SK-N-SH (cell line): ENCODE measurements at regions not wholly inside any gene's neighbourhood (a gene's known extent, or its start where the extent isn't known, plus 50 kb on each side); places are given as distances from the start of the nearest gene placed in this dataset.

Experiments
- CTCF ChIA-PET: fragments of 300-600, 350-600 bp; formaldehyde crosslinking; extraction: SDS; loops from one replicate; lab custom pipeline; 2021; lab: Yijun Ruan, JAX
- POLR2A ChIA-PET: fragments of 350-600 bp; sonication (Branson Sonifier 250); formaldehyde crosslinking; extraction: SDS; loops from one replicate; lab custom pipeline; 2020; ENCODE audit warnings: antibody characterized with exemption, inconsistent platforms; lab: Yijun Ruan, JAX
- DNase-seq: peaks from one replicate; pipeline ENCODE4 v3.0.0; 2012
- H2AFZ ChIP-seq: fragments of 200-600 bp; sonication (generic); 2 replicates; pipeline ENCODE4 v1.8.1; 2016; ENCODE audit warnings: antibody characterized with exemption, mild to moderate bottlenecking, low read depth
- H3F3A ChIP-seq: fragments of 200-600 bp; sonication (generic); replicated peaks from 2 replicates; pipeline ENCODE3; 2016; ENCODE audit warnings: antibody characterized with exemption, mild to moderate bottlenecking; ENCODE audit not compliant: insufficient read depth
- H3K27ac ChIP-seq, 2 experiments: fragments of 200-500 bp in 1 of 2; fragments of 200-600 bp in 1 of 2; sonication (Bioruptor generic) in 1 of 2; sonication (generic), shearing (Covaris generic) in 1 of 2; 2 replicates each; pipeline versions ENCODE4 v1.5.1 to v1.6.1; 2014 to 2016; ENCODE audit warnings: low read depth in 2 of 2, inconsistent platforms in 1 of 2, low read length in 1 of 2, mild to moderate bottlenecking in 1 of 2, mixed read lengths in 1 of 2
- H3K27me3 ChIP-seq: fragments of 200-600 bp; sonication (generic), shearing (Covaris generic); 2 replicates; pipeline ENCODE4 v1.6.1; 2016; ENCODE audit warnings: mixed run types; ENCODE audit not compliant: insufficient read depth
- H3K36me3 ChIP-seq, 2 experiments: fragments of 200-500 bp in 1 of 2; fragments of 200-600 bp in 1 of 2; sonication (Bioruptor generic) in 1 of 2; sonication (generic) in 1 of 2; replicated peaks in 1 of 2; 2 replicates each; pipeline versions ENCODE3 to v1.5.1; 2014 to 2016; ENCODE audit warnings: low read length in 1 of 2, mild to moderate bottlenecking in 1 of 2; ENCODE audit not compliant: insufficient read depth in 2 of 2, control insufficient read depth in 1 of 2
- H3K4me1 ChIP-seq, 2 experiments: fragments of 200-500 bp in 1 of 2; fragments of 200-600 bp in 1 of 2; sonication (Bioruptor generic) in 1 of 2; sonication (generic), shearing (Covaris generic) in 1 of 2; 2 replicates each; pipeline versions ENCODE4 v1.5.1 to v1.6.1; 2014 to 2016; ENCODE audit warnings: low read depth in 1 of 2, low read length in 1 of 2, mixed run types in 1 of 2; ENCODE audit not compliant: insufficient read depth in 2 of 2, control insufficient read depth in 1 of 2
- H3K4me2 ChIP-seq: fragments of 200-600 bp; sonication (generic), shearing (Covaris generic); 2 replicates; pipeline ENCODE4 v1.6.1; 2017; ENCODE audit warnings: mixed run types
- H3K4me3 ChIP-seq, 2 experiments: fragments of 200-500 bp in 1 of 2; fragments of 200-600 bp in 1 of 2; sonication (Bioruptor generic) in 1 of 2; sonication (generic), shearing (Covaris generic) in 1 of 2; 2 replicates each; pipeline versions ENCODE4 v1.5.1 to v1.8.1; 2014 to 2016; ENCODE audit warnings: low read depth in 2 of 2, inconsistent platforms in 1 of 2, low read length in 1 of 2, mild to moderate bottlenecking in 1 of 2, mixed read lengths in 1 of 2, moderate library complexity in 1 of 2
- H3K79me2 ChIP-seq: fragments of 200-600 bp; sonication (generic); 2 replicates; pipeline ENCODE4 v1.8.1; 2017; ENCODE audit warnings: mild to moderate bottlenecking; ENCODE audit not compliant: insufficient read depth
- H3K9ac ChIP-seq: fragments of 200-600 bp; sonication (generic); 2 replicates; pipeline ENCODE4 v1.6.1; 2017; ENCODE audit warnings: mixed run types
- H3K9me2 ChIP-seq: fragments of 200-600 bp; sonication (generic); 2 replicates; pipeline ENCODE4 v1.6.1; 2017; ENCODE audit warnings: mixed run types
- H3K9me3 ChIP-seq: fragments of 200-600 bp; sonication (generic); 2 replicates; pipeline ENCODE4 v1.6.1; 2017; ENCODE audit warnings: mixed run types, mild to moderate bottlenecking, moderate library complexity
- H4K20me1 ChIP-seq: fragments of 200-600 bp; sonication (generic); 2 replicates; pipeline ENCODE4 v1.6.1; 2017; ENCODE audit warnings: mild to moderate bottlenecking, mixed run types; ENCODE audit not compliant: insufficient read depth
- CTCF ChIP-seq: fragments of 200-600 bp; sonication (generic); IDR thresholded peaks from 2 replicates; pipeline ENCODE4 v1.6.1; 2017; ENCODE audit warnings: antibody characterized with exemption, mild to moderate bottlenecking, moderate library complexity
- EP300 ChIP-seq, 2 experiments: IDR thresholded peaks; 2 replicates each; pipeline versions ENCODE4 v1.4.0 to v1.6.1; 2012; ENCODE audit warnings: borderline replicate concordance in 1 of 2, low read depth in 1 of 2, low read length in 1 of 2
- FOSL2 ChIP-seq: IDR thresholded peaks from 2 replicates; pipeline ENCODE4 v1.4.0; 2012; ENCODE audit warnings: low read depth, mild to moderate bottlenecking, moderate library complexity, borderline replicate concordance
- GABPA ChIP-seq: IDR thresholded peaks from 2 replicates; pipeline ENCODE4 v1.4.0; 2012; ENCODE audit warnings: low read depth, mild to moderate bottlenecking
- MAX ChIP-seq: IDR thresholded peaks from 2 replicates; pipeline ENCODE4 v1.4.0; 2012; ENCODE audit warnings: low read depth
- PBX3 ChIP-seq: IDR thresholded peaks from 2 replicates; pipeline ENCODE4; 2012
- POLR2AphosphoS5 ChIP-seq: IDR thresholded peaks from 2 replicates; pipeline ENCODE4 v1.6.1; 2012; ENCODE audit warnings: low read depth, low read length
- REST ChIP-seq: IDR thresholded peaks from 2 replicates; pipeline ENCODE4 v1.6.1; 2012; ENCODE audit warnings: mild to moderate bottlenecking, low read depth, low read length, moderate library complexity
- SMC3 ChIP-seq: IDR thresholded peaks from 2 replicates; pipeline ENCODE4 v1.6.1; 2012; ENCODE audit warnings: low read depth, low read length, improper control_type of control experiment
- TEAD4 ChIP-seq: IDR thresholded peaks from 2 replicates; pipeline ENCODE4 v1.4.0; 2012; ENCODE audit warnings: mild to moderate bottlenecking, borderline replicate concordance; ENCODE audit not compliant: insufficient read depth
- ZBTB33 ChIP-seq: IDR thresholded peaks from 2 replicates; pipeline ENCODE4 v1.4.0; 2012; ENCODE audit warnings: low read depth, borderline replicate concordance
- WGBS: methylation state at CpG from one replicate; pipeline ENCODE4 v1.1.6; 2017; ENCODE audit warnings: low lambda C conversion rate; 5-methylcytosine and 5-hydroxymethylcytosine counted together

- no peaks in the 10 kb centered on the region for H3K79me2 ChIP-seq
- POLR2A ChIA-PET = no interaction called here
- WGBS = 25% methylated on average over 5 of the region's 5 CpGs
- TF ChIP-seq MAX = no peak
- no peak for TF ChIP-seq CTCF
- TF ChIP-seq EP300 (IDR thresholded peaks at IDR 0.05; ENCODE audit: borderline replicate concordance in 1 of 2, low read depth in 1 of 2, low read length in 1 of 2) = no peak
- TF ChIP-seq REST = no peak
- TF ChIP-seq PBX3 = no peak
- TF ChIP-seq ZBTB33 = no peak
- TF ChIP-seq FOSL2 = no peak
- TF ChIP-seq POLR2AphosphoS5 = no peak
- TF ChIP-seq SMC3 = no peak
- TF ChIP-seq TEAD4 = no peak
- no peak for TF ChIP-seq GABPA
- TF ChIP-seq, all 33 proteins: peak for 0
- Histone ChIP-seq H2AFZ (no peak overlapping the region), H3K9me2 (no peaks in the 10 kb centered on the region), H3F3A (no peaks in the 10 kb centered on the region), H4K20me1 (no peaks in the 10 kb centered on the region), H3K9me3 (no peaks in the 10 kb centered on the region), H3K9ac (no peak overlapping the region), H3K4me1 (no peaks in the 10 kb centered on the region), H3K27ac (no peak overlapping the region), H3K4me3 (no peak overlapping the region), H3K4me2 (no peak overlapping the region), H3K36me3 (no peaks in the 10 kb centered on the region), H3K27me3 (no peaks in the 10 kb centered on the region; the same call in 1 of the 2 replicates)
- CTCF ChIA-PET = no interaction called here
- DNase-seq = no peak
These were observed 165.5 kb upstream of the ECI2 start for GRCh38 chr6:4300917-4301316.
